Gastroesophageal sphincter (tissue), 4 donors: ENCODE measurements at regions not wholly inside any gene's neighbourhood (a gene's known extent, or its start where the extent isn't known, plus 50 kb on each side); places are given as distances from the start of the nearest gene placed in this dataset.
A peak's percentile ranks its signal among the peaks of the same experiment; 100 is the strongest.

Experiments
- ATAC-seq: fragments of 150-250 bp; one replicate; pipeline ENCODE4 v1.9.1; 2016; ENCODE audit warnings: mild to moderate bottlenecking, moderate library complexity
- H3K27ac ChIP-seq, 4 donors: fragments of 200-600 bp; sonication (generic) in 3 of 4; 1 replicate in 3 of 4; 2 replicates in 1 of 4; pipeline ENCODE4 v1.5.1; 2016 to 2019
- H3K27me3 ChIP-seq: fragments of 200-600 bp; sonication (generic); one replicate; pipeline ENCODE4 v1.5.1; 2019
- H3K36me3 ChIP-seq, 2 donors: fragments of 200-600 bp; sonication (generic); one replicate each; pipeline ENCODE4 v1.5.1; 2019; ENCODE audit warnings: control low read depth in 1 of 2
- H3K4me1 ChIP-seq, 3 donors: fragments of 200-600 bp; sonication (generic); 1 replicate in 2 of 3; 2 replicates in 1 of 3; pipeline ENCODE4 v1.5.1; 2016 to 2019; ENCODE audit warnings: control low read depth in 2 of 3
- H3K4me3 ChIP-seq, 2 donors: fragments of 200-600 bp; sonication (generic); one replicate each; pipeline ENCODE4 v1.5.1; 2019; ENCODE audit warnings: mild to moderate bottlenecking in 1 of 2, moderate library complexity in 1 of 2
- H3K9me3 ChIP-seq, 3 donors: fragments of 200-600 bp; sonication (generic); one replicate each; pipeline ENCODE4 v1.5.1; 2017 to 2019; ENCODE audit warnings: control low read depth in 2 of 3
- CTCF ChIP-seq, 4 experiments: fragments of 200-600 bp in 2 of 4; fragments of 450-650 bp in 2 of 4; sonication (generic) in 1 of 4; IDR thresholded peaks; one replicate each; pipeline ENCODE4 v1.5.1; 2017 to 2019; ENCODE audit warnings: antibody characterized with exemption in 4 of 4, mild to moderate bottlenecking in 2 of 4, moderate library complexity in 2 of 4
- EP300 ChIP-seq: sonication (generic); formaldehyde crosslinking; IDR thresholded peaks from one replicate; pipeline ENCODE4 v1.6.1; 2017; ENCODE audit warnings: antibody characterized with exemption, mild to moderate bottlenecking
- POLR2A ChIP-seq, 2 donors: fragments of 450-650 bp; IDR thresholded peaks; one replicate each; pipeline ENCODE4 v1.6.1; 2017; ENCODE audit warnings: antibody characterized with exemption in 2 of 2, mild to moderate bottlenecking in 2 of 2, moderate library complexity in 1 of 2
- POLR2AphosphoS5 ChIP-seq: sonication (generic); formaldehyde crosslinking; IDR thresholded peaks from one replicate; pipeline ENCODE4 v1.6.1; 2017; ENCODE audit warnings: antibody characterized with exemption
- WGBS, 2 donors: methylation state at CpG; one replicate each; pipeline ENCODE4 v1.1.5; 2018; ENCODE audit warnings: low coverage in 1 of 2; 5-methylcytosine and 5-hydroxymethylcytosine counted together

- no peaks in the 10 kb centered on the region for H3K4me1 ChIP-seq
- H3K27me3 ChIP-seq, result no peaks in the 10 kb centered on the region
- H3K27ac ChIP-seq, result no peak overlapping the region
- H3K36me3 ChIP-seq, result no peaks in the 10 kb centered on the region
- 81 to 87% methylated on average over 5 to 6 of the region's 6 CpGs for WGBS, 2 donors
- ATAC-seq, result peak; percentile 19
- H3K9me3 ChIP-seq, result no peaks in the 10 kb centered on the region
- no peak overlapping the region for H3K4me3 ChIP-seq
- no peak for TF ChIP-seq POLR2AphosphoS5
- TF ChIP-seq POLR2A (IDR thresholded peaks at IDR 0.05), result no peak
- TF ChIP-seq CTCF (IDR thresholded peaks at IDR 0.05), result peak in 1 of 4 experiments; percentile 36
- TF ChIP-seq EP300, result no peak
These were observed 111.6 kb upstream of the HABP2 start for GRCh38 chr10:113441220-113441619.

- WGBS, 2 donors, result 87 to 96% methylated on average over 3 of the region's 4 CpGs
- Histone ChIP-seq H3K27me3 (no peaks in the 10 kb centered on the region), H3K4me3 (no peak overlapping the region), H3K36me3 (no peaks in the 10 kb centered on the region), H3K9me3 (no peaks in the 10 kb centered on the region), H3K4me1 (no peaks in the 10 kb centered on the region), H3K27ac (no peak overlapping the region)
- ATAC-seq, result no peak
- TF ChIP-seq POLR2AphosphoS5 (no peak), POLR2A (IDR thresholded peaks at IDR 0.05) (no peak), EP300 (no peak), CTCF (IDR thresholded peaks at IDR 0.05) (no peak)
These were observed 111.1 kb upstream of the HABP2 start for GRCh38 chr10:113441686-113442270.

GRCh38 chr10:113442336-113442735 lies 110.5 kb upstream of the HABP2 start:
- no peaks in the 10 kb centered on the region for H3K4me1 ChIP-seq
- no peak overlapping the region for H3K27ac ChIP-seq
- no peak for ATAC-seq
- 100% methylated on average over 1 of the region's 2 CpGs; no CpG with 5 or more reads in 1 of the 2 donors for WGBS, 2 donors
- no peaks in the 10 kb centered on the region for H3K36me3 ChIP-seq
- no peaks in the 10 kb centered on the region for H3K9me3 ChIP-seq
- no peak for TF ChIP-seq EP300
- TF ChIP-seq POLR2AphosphoS5, result no peak
- no peak for TF ChIP-seq CTCF (IDR thresholded peaks at IDR 0.05)
- no peak for TF ChIP-seq POLR2A (IDR thresholded peaks at IDR 0.05)
- no peak overlapping the region for H3K4me3 ChIP-seq
- no peaks in the 10 kb centered on the region for H3K27me3 ChIP-seq

GRCh38 chr10:113443141-113443925 lies 109.5 kb upstream of the HABP2 start:
- 68 to 89% methylated on average over 3 of the region's 3 CpGs for WGBS, 2 donors
- H3K4me3 ChIP-seq, result no peak overlapping the region
- ATAC-seq, result no peak

More at GRCh38 chr10:113443141-113443925, 109.5 kb upstream of the HABP2 start:
- no peaks in the 10 kb centered on the region for H3K9me3 ChIP-seq
- H3K36me3 ChIP-seq, result no peaks in the 10 kb centered on the region
- H3K27ac ChIP-seq, result no peak overlapping the region
- TF ChIP-seq POLR2A (IDR thresholded peaks at IDR 0.05), result no peak
- no peak for TF ChIP-seq CTCF (IDR thresholded peaks at IDR 0.05)
- TF ChIP-seq POLR2AphosphoS5, result no peak
- no peak for TF ChIP-seq EP300
- H3K4me1 ChIP-seq, result no peaks in the 10 kb centered on the region
- no peaks in the 10 kb centered on the region for H3K27me3 ChIP-seq
